ENCODE measurements at regions not wholly inside any gene's neighbourhood (a gene's known extent, or its start where the extent isn't known, plus 50 kb on each side); places are given as distances from the start of the nearest gene placed in this dataset.

GRCh38 chr9:79264511-79265355, 307.0 kb upstream of the TLE4 start:
- TF ChIP-seq GATA2 (IDR thresholded peaks at IDR 0.05; ENCODE audit: low read depth, low read length): no peak
- TF ChIP-seq GATA3 (IDR thresholded peaks at IDR 0.05; ENCODE audit: low read depth, low read length): no peak

Measured in SH-SY5Y (cell line).